Neural cell (in vitro differentiated cells): ENCODE measurements at regions not wholly inside any gene's neighbourhood (a gene's known extent, or its start where the extent isn't known, plus 50 kb on each side); places are given as distances from the start of the nearest gene placed in this dataset.

ENCODE experiments used
- CTCF ChIP-seq: fragments of 450-650 bp; IDR thresholded peaks from 2 replicates; pipeline ENCODE4 v1.5.1; 2014; ENCODE audit warnings: antibody characterized with exemption, mild to moderate bottlenecking, moderate library complexity; ENCODE audit not compliant: poor library complexity, severe bottlenecking
- EZH2 ChIP-seq: fragments of 200-600, 300-800 bp; shearing (Covaris generic), sonication (generic); IDR thresholded peaks from 2 replicates; pipeline ENCODE4 v1.6.1; 2014; ENCODE audit warnings: antibody characterized with exemption, low read length, borderline replicate concordance, mild to moderate bottlenecking; ENCODE audit not compliant: insufficient read depth, poor library complexity, severe bottlenecking

- TF ChIP-seq CTCF (no peak), EZH2 (no peak)
Observed at GRCh38 chr3:150213577-150213976, 194.5 kb upstream of the TSC22D2 start.
